ENCODE measurements at regions not wholly inside any gene's neighbourhood (a gene's known extent, or its start where the extent isn't known, plus 50 kb on each side); places are given as distances from the start of the nearest gene placed in this dataset.

- intact Hi-C loops (cut with micrococcal nuclease; ENCODE audit: unreplicated experiment) (no loop called here), in situ Hi-C loops (cut with HindIII; ENCODE audit: extremely low pct_ligation_motif_present, low pct_unique_long_range_greater_than_20kb) (no loop called here)
- Histone ChIP-seq H3K36me3 (replicated peaks in 1 of 2; ENCODE audit: control insufficient read depth in 1 of 2, insufficient read depth in 2 of 2, low read length in 2 of 2) (no peaks in the 10 kb centered on the region), H3K27me3 (ENCODE audit: control insufficient read depth in 1 of 2, insufficient read depth in 2 of 2, low read length in 2 of 2) (no peaks in the 10 kb centered on the region; a peak in 1 of 5 replicates), H3K9ac (ENCODE audit: insufficient read depth, low read depth, low read length) (no peak overlapping the region), H3K27ac (ENCODE audit: extremely low read length, insufficient read depth, low read length) (no peak overlapping the region), H3K4me1 (ENCODE audit: insufficient read depth, low read length) (no peaks in the 10 kb centered on the region), H3K79me2 (ENCODE audit: insufficient read depth, low read length) (no peaks in the 10 kb centered on the region), H3K4me3 (replicated peaks in 1 of 3; ENCODE audit: insufficient read depth in 1 of 3, low read depth in 2 of 3, low read length in 3 of 3) (no peak overlapping the region), H2AFZ (ENCODE audit: low read length) (no peak overlapping the region), H4K20me1 (ENCODE audit: insufficient read depth, low read length) (no peaks in the 10 kb centered on the region), H3K4me2 (ENCODE audit: low read depth, low read length) (no peak overlapping the region), H3K9me3 (ENCODE audit: low read length) (no peaks in the 10 kb centered on the region)
- ATAC-seq (no peak), FAIRE-seq (no peak), DNase-seq (ENCODE audit: low spot score) (no peak)
- BruUV-seq (replicated peaks), result no TSS peak
- ChIA-PET CTCF (ENCODE audit: low intra/inter-chr PET ratio, low total read pairs) (no interaction called here), POLR2A (no interaction called here)
- WGBS (ENCODE audit: low lambda C conversion rate), result 16% methylated on average over 5 of the region's 5 CpGs
- TF ChIP-seq MAFK (conservative IDR thresholded peaks at IDR 0.05 in 1 of 2, IDR thresholded peaks at IDR 0.05 in 1 of 2; ENCODE audit: low read length in 2 of 2) (peak; percentile 4 to 45; a peak in 2 of 4 replicates), ZFP36 (IDR thresholded peaks at IDR 0.05; ENCODE audit: borderline replicate concordance, low read depth, low read length, partially characterized antibody) (no peak), NCOA1 (CRISPR knock-in tag; IDR thresholded peaks at IDR 0.05) (no peak)
These were observed 229.3 kb downstream of the PIK3R1 start for GRCh38 chr5:68444833-68445232.

GRCh38 chr5:68445257-68446069 is 229.9 kb downstream of the PIK3R1 start:
- in situ Hi-C loops (cut with HindIII; ENCODE audit: extremely low pct_ligation_motif_present, low pct_unique_long_range_greater_than_20kb), result no loop called here
- BruUV-seq (replicated peaks), result no TSS peak
- H2AFZ ChIP-seq (ENCODE audit: low read length), result no peak overlapping the region
- DNase-seq (ENCODE audit: low spot score) (no peak), FAIRE-seq (no peak), ATAC-seq (no peak)
- H3K4me1 ChIP-seq (ENCODE audit: insufficient read depth, low read length), result no peaks in the 10 kb centered on the region
- no peaks in the 10 kb centered on the region for H4K20me1 ChIP-seq (ENCODE audit: insufficient read depth, low read length)
- no peaks in the 10 kb centered on the region for H3K36me3 ChIP-seq (replicated peaks in 1 of 2; ENCODE audit: control insufficient read depth in 1 of 2, insufficient read depth in 2 of 2, low read length in 2 of 2)
- intact Hi-C loops (cut with micrococcal nuclease; ENCODE audit: unreplicated experiment), result no loop called here
- ChIA-PET CTCF (ENCODE audit: low intra/inter-chr PET ratio, low total read pairs) (no interaction called here), POLR2A (no interaction called here)
- no peak overlapping the region for H3K4me2 ChIP-seq (ENCODE audit: low read depth, low read length)
- no peak overlapping the region for H3K9ac ChIP-seq (ENCODE audit: insufficient read depth, low read depth, low read length)
- TF ChIP-seq KDM1A (CRISPR knock-in tag; IDR thresholded peaks at IDR 0.05) (no peak), MXD3 (CRISPR knock-in tag; IDR thresholded peaks at IDR 0.05) (no peak), ZNF34 (CRISPR knock-in tag; IDR thresholded peaks at IDR 0.05; ENCODE audit: borderline replicate concordance) (no peak), NCOA1 (CRISPR knock-in tag; IDR thresholded peaks at IDR 0.05) (no peak), TCF7L2 (IDR thresholded peaks at IDR 0.05; ENCODE audit: low read depth, low read length) (no peak), MLXIP (CRISPR knock-in tag; IDR thresholded peaks at IDR 0.05; ENCODE audit: borderline replicate concordance) (no peak), TGIF2 (CRISPR knock-in tag; IDR thresholded peaks at IDR 0.05) (no peak), PPARG (CRISPR knock-in tag; conservative IDR thresholded peaks at IDR 0.05) (no peak), ZNF468 (CRISPR knock-in tag; IDR thresholded peaks at IDR 0.05) (no peak)
- no peaks in the 10 kb centered on the region for H3K27me3 ChIP-seq (ENCODE audit: control insufficient read depth in 1 of 2, insufficient read depth in 2 of 2, low read length in 2 of 2)
- 12% methylated on average over 6 of the region's 6 CpGs for WGBS (ENCODE audit: low lambda C conversion rate)
- no peak overlapping the region for H3K4me3 ChIP-seq (replicated peaks in 1 of 3; ENCODE audit: insufficient read depth in 1 of 3, low read depth in 2 of 3, low read length in 3 of 3)
- no peaks in the 10 kb centered on the region for H3K9me3 ChIP-seq (ENCODE audit: low read length)
- H3K27ac ChIP-seq (ENCODE audit: extremely low read length, insufficient read depth, low read length), result no peak overlapping the region
- no peaks in the 10 kb centered on the region for H3K79me2 ChIP-seq (ENCODE audit: insufficient read depth, low read length)

All from HepG2 (cell line).